CD4-positive, alpha-beta T cell treated with Interleukin-17A for 1 hour (primary cell): ENCODE measurements at regions not wholly inside any gene's neighbourhood (a gene's known extent, or its start where the extent isn't known, plus 50 kb on each side); places are given as distances from the start of the nearest gene placed in this dataset.
"Not testable (repeated sequence)": the region's sequence is repeated elsewhere in the genome, so short reads cannot be mapped to it uniquely, and the experiment has no call there.

ENCODE experiments used
- DNase-seq: peaks from one replicate; pipeline ENCODE4 v3.0.0-alpha.2; 2020

DNA sequence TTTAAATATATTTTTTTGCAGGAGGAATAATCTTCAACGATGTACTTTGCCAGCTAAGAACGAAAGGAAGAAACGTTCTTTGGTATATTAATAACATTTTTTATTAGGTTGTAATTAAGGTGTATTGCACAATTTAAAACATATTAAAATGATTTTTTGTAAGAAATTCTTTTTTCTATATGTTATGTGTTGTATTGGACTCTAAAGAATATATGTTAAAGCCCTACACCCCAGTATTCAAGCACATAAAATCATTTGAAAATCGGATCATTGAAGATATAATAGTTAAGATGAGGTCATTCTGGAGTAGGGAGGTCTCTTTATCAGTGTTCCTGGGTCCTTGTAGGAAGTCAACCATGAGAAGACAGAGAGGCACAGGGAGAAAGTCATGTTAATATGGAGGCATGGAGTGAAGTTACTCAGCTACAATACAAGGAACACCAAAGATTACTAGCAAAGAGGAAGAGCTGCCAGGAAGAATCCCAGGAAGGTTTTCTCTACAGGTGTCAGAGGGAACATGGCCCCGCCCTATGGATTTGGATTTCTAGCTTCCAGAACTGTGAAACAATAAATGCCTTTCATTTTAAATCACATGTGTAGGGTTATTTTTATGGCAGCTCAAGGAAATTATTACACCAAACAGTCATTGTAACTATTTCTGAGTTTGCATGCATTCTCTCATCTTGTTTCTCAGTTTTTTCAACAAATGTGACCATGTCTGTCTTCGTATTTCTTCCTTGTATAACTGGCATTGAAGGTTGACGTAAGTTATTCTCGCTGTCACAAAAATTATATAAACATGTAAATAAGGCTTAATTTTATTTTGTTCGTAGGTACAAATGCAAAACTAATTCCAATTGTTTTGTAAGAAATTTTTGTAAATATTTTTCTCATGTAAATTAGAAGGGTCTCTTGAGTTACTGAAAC lies 75.4 kb upstream of the VPREB1 start:
- no peak for DNase-seq

DNA sequence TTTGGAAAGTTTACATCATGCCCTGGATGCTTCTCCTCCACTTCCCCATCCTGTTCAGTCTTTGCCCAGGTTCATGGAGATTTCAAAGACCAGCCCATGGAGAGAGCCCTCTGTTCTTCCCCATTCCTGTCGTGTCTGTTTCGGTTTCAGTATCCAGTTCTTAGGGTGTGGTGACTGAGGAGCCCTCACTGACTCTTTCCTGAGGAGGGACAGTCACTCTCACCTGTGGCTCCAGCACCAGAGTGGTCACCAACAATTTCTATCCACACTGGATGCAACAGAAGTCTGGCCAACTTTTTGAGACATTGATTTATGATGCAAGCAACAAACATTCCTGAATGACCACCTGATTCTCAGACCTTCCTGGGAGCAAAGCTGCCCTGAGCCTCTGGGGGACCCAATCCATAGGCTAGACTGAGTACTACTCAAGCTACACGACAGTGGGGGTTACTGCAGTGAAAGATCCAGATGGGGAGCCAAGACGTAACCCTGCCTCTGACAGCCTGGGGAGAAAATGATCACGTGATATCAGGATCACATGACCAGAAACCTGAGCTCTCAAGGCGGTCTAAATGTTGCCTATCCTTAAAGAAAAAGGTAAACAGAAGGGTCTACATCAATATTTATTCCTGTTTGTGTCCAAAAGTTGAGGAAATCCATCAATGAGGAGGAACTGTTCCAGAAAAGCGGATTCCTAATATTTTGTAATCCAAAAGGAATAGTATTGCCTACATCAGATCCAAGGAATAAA lies 76.2 kb upstream of the VPREB1 start:
- peak; percentile 41 for DNase-seq

DNA sequence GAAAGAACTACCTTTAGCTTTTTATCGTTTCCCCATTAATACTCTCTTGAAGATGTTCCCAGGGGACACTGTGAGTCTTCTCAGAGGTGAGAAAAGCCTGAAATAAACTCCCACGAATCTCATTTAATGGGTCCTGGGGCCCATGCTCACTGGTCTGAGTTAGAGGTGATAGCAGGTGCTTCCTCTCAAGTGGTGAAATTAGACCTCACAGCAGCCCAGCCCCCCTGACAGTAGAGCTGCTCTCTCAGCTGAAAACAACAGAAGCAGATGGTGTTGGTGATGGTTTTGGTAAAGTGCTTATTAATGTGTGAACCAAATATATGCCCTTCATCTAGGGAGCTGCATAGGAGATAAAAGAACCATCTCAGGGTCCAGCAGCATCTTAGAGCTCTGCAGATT lies 76.8 kb upstream of the VPREB1 start:
- no peak for DNase-seq

DNA sequence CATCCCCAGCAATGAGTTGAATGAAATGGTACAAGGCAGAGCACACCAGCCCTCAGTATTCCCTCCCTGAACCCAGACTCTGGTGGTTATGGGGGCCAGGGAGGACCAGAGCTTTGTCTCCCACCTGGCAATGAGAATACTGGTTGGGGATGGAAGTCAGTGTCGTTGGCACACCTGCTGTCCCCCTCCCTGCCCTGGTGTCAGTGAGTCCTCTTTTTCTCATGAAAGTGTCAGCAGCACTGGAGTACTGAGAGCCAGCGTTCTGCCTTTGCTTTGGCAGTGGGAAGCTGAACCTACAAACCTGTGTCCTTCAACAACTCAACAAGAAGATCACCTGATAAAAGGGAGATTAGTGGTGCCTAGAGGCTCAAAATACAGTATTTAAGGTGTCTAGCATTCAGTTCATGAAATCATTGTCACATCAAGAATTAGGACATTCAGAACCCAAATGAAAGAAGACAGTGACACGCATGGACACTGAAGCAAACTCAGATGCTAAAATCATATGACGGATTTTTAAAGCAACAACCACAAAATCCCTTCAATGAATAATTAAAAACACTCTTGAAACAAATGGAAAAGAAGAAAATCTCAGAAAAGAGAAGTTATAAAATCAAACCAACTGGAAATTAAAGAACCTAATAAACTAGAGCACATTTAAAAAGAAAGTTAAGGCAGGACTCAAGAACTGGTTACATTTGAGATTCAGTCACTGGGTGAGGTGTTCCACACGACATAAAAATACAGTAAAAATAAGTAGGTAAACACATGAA lies 77.5 kb upstream of the VPREB1 start:
- DNase-seq, result no peak

DNA sequence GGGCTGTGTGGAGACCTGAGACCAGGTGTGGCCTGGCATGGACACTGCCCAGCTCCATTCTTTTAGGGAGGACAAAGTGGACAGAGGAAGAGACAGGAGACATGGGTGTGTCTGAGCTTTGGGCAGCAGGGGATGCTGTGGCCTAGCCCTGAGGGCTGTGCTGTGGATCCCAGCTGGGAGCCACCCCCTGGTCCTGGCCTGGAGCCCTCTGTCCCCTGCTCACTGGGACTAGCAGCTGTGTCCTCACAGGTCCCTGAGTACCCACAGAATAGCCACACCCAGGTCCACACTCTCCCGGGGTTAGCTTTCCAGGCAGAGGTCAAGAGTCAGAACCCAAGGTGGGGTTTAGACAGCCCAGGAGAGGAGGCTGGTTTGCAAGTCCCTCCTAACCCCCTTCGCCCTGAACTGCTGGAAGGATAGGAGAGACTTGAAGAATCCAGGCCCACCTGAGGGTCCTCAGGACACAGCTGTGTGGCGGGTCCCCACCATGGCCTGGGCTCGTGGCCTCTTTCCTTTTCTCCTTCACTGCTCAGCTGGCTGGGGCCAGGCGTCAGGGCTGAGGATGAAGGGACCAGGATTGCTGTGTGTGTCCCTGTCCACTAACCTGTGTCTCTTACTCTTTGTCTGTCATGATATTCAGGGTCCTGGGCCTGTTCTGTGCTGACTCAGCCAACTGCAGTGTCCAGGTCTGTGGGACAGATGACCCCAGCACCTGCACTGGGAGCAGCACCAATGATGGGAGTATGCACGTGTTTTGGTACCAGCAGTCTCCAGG lies 78.5 kb upstream of the VPREB1 start:
- DNase-seq, result no peak

DNA sequence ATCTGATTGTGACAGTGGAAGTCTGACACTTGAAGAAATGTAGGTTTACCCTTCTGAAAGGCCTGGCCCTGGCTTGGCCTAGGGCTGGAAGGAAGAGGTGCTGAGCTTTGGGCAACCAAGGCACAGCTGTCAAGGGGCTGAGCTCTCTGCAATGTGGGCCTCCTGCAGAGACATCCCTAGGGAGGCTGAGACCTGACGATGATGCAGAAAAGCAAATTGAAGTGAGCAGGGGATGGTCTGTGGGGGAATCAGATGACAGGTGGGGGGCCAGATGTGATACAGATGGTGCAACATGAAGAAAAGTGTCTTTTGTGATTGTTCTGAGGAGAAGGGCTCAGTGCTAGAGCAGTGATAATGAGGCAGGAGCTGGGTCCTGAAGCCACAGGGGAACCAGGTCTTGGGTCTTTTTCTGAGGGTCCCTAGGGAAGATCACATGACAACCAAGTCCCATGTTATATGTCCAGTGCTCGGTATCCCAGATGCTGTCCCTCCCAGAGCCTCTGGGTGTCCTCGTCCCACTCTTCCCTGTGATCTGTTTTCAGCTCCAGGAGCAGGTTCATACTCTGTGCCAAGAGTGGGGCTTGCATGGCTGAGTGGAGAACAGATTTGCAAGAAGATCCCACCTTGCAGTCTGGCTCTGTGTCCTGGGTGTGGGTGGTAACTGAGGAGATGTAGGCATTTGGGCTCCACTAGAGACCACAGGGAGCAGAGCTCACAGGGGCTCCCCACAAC lies 79.9 kb upstream of the VPREB1 start:
- DNase-seq, result no peak

DNA sequence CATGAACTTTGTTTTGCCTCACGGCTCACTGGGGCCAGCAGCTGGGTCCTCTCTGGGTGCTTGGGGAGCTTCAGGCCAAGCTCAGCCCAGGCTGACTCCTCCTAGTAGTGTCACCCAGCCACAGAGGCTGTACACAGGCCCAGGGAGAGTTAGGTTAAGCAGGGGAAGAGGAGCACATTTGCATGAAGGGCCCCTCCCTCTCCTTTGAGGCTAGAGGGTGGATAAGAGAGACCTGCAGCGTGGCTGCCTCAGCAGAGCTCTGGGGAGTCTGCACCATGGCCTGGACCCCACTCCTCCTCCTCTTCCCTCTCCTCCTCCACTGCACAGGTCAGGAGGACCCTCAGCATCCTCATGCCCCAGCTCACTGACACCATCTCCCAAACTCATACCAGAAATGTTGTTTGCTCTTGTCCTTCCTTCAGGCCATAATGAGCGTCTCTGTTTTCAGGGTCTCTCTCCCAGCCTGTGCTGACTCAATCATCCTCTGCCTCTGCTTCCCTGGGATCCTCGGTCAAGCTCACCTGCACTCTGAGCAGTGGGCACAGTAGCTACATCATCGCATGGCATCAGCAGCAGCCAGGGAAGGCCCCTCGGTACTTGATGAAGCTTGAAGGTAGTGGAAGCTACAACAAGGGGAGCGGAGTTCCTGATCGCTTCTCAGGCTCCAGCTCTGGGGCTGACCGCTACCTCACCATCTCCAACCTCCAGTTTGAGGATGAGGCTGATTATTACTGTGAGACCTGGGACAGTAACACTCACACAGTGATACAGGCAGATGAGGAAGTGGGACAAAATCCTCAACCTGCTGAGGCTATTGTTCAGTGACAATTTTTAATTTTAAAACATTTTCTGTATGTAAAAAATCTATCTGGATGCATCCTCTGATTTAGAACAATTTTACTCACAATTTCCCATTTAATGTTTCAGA lies 82.4 kb upstream of the VPREB1 start:
- no peak for DNase-seq

DNA sequence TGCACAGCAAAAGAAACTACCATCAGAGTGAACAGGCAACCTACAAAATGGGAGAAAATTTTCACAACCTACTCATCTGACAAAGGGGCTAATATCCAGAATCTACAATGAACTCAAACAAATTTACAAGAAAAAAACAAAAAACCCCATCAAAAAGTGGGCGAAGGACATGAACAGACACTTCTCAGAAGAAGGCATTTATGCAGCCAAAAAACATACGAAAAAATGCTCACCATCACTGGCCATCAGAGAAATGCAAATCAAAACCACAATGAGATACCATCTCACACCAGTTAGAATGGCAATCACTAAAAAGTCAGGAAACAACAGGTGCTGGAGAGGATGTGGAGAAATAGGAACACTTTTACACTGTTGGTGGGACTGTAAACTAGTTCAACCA lies 83.8 kb upstream of the VPREB1 start:
- DNase-seq, result not testable (repeated sequence)

DNA sequence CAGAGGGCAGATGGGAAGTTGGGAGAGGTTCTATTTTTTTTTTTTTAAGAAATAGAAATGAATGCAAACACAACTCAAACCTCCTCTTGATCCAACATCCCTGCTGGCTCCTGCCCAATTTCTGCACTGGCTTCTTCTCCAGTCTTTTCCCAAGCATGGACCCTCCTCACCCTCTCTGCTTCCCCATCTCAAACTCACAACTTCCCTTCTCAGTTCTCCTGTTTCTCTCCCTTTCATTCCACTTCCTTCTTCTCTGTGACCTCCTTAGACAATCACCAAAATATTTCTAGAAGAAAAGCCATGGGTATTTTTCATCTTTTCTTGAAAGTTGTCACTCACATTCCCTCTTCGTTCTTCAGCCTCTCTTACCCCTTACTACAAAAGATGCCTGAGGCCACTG lies 85.2 kb upstream of the VPREB1 start:
- no peak for DNase-seq

DNA sequence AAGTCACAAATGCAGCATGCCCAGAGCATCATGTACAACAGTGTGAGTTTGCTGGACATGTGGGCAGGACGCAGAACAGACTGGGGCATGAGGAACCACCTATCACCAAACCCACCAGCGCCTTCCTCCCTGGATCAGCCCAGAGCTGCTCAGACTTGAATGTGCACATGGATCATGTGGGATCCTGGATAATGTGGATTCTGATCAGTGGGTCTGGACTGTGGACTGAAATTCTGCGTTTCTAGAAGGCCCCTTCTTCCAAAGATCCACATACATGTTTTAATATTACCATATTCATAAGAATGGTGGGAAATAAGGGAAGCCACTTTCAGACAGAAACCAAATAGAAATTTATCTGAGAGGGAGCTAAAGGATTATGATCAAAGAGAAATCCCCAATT lies 85.6 kb upstream of the VPREB1 start:
- no peak for DNase-seq

DNA sequence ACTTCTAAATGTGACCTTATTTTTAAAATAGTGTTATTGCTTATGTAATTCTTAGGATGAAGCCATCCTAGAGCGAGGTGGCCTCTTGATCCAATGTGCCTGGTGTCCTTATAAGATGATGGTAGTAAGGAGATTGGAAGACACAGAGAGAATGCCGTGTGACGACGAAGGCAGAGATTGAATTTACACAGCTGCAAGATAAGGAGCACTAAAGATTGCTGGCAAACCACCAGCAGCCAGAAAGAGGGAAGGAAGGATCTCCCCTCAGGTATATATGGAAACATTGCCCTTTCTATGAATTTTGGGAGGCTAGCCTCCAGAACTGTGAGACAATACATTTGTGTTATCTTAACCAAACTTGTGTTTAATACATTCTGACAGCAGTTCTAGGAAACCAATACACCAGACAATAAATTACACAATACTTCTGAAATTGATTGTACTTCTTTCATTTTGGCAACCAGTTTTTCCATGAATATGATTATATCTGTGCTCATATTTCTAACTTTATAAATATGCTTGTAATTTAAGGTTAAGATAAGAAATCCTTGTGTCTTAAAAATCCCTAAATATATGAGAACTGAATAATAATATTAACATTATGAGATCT lies 86.3 kb upstream of the VPREB1 start:
- no peak for DNase-seq

DNA sequence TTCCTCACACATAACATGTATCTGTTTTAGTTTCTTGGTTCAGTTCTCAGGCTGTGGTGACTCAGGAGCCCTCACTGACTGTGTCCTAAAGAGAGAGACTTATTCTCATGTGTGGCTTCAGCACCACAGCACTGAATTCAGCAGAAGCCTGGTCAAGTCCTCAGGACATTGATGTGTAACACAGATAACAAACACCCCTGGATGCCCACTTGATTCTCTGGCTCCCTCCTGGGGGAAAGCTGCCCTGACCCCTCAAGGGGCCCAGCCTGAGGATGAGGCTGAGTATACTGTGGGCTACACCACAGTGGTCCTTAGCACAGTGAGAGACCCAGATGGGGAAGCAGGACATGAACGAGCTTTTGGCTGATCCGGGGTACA lies 87.2 kb upstream of the VPREB1 start:
- no peak for DNase-seq

DNA sequence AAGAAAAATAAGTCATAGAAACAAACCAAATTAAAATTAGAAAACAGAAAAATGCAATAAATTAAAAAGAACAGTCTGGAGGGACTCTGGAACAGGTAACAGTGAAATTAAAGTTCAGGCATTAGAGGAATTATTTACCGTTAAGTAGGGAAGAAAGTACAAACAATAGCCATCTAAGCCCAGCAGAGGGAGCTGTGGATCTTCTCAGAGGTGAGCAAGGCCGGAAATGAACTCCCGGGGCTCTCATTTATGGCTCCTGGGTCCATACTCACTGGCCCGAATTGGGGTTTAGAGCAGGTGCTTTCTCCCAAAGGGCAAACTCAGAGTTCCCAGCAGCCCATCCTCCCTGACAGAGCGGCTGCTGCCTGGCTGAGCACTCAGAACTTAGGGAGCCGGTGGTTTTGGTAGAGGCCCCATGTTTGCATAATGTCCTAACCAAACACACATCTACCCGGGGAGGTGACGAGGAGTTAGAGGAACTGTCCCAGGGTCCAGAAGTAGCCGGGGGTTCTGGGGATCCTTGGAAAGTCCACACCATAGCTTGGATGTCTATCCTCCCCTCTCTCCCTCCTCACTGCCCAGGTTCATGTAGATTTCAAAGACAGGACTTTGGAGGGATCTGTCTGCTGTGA lies 87.8 kb upstream of the VPREB1 start:
- DNase-seq, result peak; percentile 73

DNA sequence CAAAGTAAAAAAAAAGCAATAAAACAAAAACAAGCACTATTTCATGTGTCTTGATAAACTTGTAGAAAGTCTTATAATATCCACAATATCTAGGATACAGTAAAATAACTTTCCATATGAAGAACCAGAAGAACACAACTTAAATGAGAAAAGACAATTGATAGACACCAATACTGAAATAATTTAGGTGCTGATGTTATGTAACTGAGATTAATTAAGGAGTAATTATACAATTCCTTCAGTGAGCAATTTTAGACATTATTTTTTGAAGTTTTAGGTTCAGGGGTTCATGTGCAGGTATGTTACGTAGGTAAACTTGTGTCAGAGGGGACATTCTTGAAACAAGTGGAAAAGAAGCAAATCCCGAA lies 88.3 kb upstream of the VPREB1 start:
- no peak for DNase-seq

DNA sequence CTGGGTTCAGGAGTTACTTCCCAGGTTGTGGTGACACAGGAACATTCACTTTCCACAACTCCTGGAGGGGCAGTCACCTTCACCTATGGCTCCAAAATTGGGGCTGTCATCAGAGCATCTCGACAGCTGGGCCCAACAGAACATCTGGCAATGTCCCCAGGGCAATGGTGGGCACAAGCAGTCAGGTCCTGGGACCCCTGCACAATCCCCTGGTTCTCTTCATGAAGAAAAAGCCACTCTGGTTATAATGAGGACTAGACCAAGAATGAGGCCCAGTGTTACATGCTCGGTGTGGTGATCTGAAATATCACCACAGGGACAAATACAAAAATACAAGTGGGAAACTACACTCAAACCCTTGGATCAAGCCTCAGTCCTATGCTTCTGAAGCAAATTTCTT lies 89.0 kb upstream of the VPREB1 start:
- no peak for DNase-seq

DNA sequence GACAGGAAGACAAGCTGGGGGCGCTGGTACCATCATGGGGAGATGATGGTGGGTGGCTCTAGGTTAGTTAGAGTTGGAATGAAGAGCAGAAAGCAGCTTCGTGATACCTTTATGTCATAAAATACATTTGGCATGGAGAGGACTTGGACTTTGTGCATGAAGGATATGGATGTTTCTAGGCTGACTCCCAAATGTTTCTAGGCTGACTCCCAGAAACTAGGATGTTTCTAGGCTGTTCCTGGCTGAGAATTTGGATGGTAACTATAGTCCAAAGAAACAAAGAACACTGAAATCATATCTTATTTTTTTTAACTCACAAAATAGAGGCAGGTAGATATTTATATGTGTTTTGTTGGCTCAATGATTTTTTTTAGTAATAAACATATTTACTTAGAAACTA lies 89.4 kb upstream of the VPREB1 start:
- no peak for DNase-seq

DNA sequence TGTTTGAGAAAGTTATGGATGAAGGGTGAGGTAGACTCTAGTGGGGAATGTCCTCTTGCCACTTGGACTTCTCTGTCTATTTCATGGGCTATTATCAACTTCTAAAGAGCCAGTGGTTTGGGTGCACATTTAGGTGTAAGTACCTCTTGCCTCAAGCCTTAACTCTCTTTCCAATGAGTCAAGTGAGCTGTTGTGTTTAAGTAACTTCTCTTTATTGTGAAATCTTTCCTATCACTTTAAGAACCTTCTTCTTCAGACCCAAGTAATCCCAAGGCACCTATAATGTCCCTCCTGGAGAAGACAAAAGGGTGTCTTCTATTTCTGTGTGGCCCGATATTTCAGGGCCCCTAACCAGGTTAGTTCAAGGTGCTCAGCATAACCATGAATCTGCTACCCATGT lies 90.5 kb upstream of the VPREB1 start:
- no peak for DNase-seq

DNA sequence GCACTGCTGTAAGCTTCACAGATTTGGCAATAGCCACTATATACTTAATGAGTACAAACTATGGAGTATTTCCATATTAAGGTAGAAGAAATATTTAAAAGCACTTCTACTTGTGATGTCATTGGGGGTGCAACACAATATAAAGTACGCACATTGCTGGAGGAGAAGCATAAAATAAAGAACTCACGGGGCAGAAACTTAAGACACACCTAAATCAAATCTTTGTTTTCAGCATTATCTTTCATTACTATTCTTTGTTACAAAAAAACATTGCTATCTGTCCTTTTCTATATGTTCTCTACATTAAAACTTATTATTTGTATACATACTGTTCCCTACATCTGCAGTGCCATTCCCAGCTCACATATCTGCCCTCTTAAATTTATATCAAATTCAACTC lies 93.3 kb upstream of the VPREB1 start:
- no peak for DNase-seq

DNA sequence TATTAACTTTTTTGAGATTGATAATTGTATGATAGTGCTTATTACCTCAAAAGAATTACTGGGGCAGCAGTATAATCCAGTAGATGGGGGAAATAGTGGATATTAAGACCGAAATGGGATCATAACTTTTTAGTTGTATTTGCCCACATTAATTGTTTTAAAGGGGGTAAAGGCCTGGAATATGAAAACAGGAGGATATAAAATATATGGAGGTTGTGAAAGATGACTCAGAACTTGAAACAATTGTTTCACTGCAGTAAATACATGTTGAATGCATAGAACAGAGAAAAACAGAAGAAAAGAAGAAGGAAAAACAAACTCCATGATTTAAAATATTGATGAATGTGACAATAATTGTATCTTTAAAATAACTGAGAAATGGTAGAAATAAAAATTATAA lies 94.1 kb upstream of the VPREB1 start:
- no peak for DNase-seq

DNA sequence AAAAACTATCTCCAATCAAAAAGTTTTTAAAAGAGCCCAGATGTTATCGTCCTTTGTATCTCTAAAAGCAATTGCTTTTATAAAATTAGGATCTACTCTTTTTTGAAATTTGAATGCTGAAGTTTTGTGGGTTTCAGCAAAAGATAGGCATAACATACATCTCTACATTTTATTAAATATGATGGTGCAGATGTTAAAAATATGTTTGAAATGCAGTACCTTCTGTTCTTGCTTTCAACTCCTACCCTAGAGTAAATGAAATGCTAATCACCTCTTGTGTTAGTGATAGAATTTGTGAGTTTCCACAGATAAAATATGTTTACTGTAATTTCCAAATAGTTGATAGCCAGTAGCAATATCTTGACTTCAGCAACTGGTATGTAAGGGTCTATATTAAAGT lies 95.7 kb upstream of the VPREB1 start:
- no peak for DNase-seq
